Sciatic nerve (tissue), 2 donors: ENCODE measurements at regions not wholly inside any gene's neighbourhood (a gene's known extent, or its start where the extent isn't known, plus 50 kb on each side); places are given as distances from the start of the nearest gene placed in this dataset.
A peak's percentile ranks its signal among the peaks of the same experiment; 100 is the strongest.

Source experiments
- ATAC-seq: fragments of 200-7000 bp; cut with Tn5 transposase; one replicate; pipeline ENCODE4 v1.9.1; 2020; ENCODE audit warnings: mild to moderate bottlenecking, moderate library complexity
- DNase-seq: peaks from one replicate; pipeline ENCODE4 v3.0.0-alpha.2; 2020; ENCODE audit warnings: low spot score
- intact Hi-C: fragments of 100-400 bp; cut with DNase I; formaldehyde crosslinking; loops from one replicate; pipeline ENCODE4 v1.14.2; 2022
- donor health status: DM: no; HTN: no; CAD: no.
- donor health status: DM: no; HTN: no; CAD: no.

DNA sequence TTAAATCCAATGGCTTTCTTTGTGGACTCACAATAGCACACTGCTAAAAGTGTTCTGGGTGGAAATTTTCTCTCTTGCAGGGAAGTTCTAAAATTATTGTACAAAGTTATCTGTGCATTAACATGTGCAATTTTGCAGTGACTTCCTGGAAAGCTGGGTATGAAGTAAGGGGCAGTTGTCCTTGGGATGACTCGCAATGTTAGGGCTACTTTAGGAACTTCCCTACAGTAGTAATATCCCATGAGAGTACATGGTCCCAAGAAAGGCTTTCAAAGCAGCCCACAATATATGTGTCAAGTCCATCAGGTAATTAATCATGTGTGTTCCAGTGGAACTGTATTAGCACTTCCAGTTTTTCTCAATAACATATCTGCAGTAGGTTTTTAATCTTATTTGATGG, 201.0 kb upstream of the UBE2E2 start:
- ATAC-seq: no peak
- intact Hi-C loops: no loop called here
- DNase-seq: no peak

DNA sequence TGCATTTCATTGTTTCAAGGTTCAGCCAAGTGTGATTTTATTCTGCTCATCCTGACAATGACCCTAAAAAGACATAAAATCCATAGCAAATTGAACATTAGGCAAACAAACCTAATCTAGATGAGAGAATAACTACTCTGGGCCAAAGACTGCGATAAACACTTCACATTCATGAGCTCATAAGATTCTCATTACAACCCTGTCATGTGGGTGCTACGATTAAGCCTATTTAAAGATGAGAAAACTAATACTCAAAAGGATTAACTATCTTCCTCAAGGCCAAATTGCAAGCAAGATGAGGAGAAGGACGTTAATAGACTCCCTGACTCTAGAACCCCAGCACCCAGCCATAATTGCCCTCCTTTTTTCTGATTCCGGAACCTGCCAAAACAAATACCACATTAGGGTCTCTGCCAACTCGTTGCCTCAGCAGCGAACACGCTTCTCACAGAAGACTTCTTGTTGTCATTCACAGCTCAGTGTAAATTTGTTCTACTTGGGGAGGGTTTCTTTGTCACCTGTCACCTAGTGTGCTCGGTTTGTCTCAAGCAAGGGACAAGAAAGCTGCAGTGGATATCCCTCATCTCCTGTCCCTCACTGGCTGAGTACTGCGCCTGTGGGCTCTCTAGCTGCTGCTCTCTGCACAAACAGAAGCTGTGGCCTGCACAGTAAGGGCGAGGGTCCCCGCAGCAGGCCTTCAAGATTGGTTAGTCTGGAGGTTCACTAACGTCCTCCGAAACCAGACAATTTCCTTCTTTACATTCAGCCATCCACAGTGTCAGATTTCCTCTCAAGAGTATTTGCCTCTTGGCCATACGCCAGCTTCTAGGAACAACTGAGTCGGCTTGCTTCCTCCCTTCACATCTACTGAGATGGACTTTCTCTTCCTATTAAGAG, 200.0 kb upstream of the UBE2E2 start:
- ATAC-seq: peak; percentile 86
- DNase-seq: peak; percentile 78
- intact Hi-C loops: no loop called here

GRCh38 chr3:23003733-23004046, 199.4 kb upstream of the UBE2E2 start:
- DNase-seq (no peak), ATAC-seq (no peak)
- intact Hi-C loops: no loop called here

- no peak for DNase-seq
- no peak for ATAC-seq
- intact Hi-C loops: no loop called here
Measured at GRCh38 chr3:23004971-23005370, 198.2 kb upstream of the UBE2E2 start.

DNA sequence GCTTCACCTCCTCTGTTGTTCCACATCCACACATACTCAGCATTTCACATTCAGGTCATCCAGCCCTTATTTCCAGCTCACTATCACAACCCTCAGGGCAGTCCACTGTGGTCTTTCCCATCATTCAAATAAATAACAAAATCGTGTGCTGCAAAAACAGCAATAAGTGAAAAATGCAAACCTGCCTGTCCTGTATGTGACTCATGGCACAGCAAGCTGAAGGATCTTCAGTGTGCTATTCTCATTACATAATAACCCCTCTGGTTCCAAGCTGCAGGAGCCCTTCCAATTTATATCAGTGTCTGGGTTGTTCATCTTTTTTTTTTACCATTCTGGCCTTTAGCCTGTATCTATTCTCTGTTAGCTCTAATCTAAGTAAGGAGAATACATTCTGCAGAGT, 185.3 kb upstream of the UBE2E2 start:
- intact Hi-C loops: no loop called here
- no peak for DNase-seq
- ATAC-seq: no peak

DNA sequence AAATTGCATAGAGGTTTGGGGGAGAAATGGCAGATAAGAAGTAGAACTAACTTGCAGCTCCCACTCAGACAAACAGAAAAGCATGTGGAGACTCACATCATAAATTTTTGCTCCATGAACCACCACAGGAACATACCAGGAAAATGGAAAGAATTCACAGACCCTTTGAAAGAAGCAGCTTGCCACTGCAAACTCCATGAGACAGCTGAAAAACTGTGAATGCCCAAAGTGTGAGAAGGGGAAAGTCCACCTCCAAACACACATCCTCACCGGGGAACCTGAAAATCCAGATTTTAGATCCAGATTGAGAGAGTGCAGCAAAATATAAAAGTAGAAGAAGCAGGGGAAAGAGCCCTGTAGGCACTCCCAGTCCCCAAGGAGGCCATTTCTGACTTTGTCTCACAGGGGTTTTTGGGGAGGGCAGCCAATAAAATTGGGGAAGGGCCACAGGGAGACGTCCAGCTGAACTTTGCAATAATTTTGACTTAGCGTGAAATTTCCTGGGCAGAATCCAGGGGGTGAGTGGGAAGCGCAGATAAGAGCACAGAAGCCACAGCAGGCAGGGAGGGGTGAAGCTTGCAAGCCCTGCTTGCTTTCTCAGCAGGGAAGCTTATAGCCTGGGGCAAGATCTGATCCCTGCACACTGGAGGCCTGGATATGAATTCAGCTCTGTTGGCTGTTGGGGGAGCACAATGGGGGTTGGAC, 183.4 kb upstream of the UBE2E2 start:
- intact Hi-C loops: no loop called here
- DNase-seq (no peak), ATAC-seq (peak; percentile 26)

- DNase-seq: no peak
- no peak for ATAC-seq
- intact Hi-C loops: no loop called here
Measured at GRCh38 chr3:23028294-23028693, 174.8 kb upstream of the UBE2E2 start.

DNA sequence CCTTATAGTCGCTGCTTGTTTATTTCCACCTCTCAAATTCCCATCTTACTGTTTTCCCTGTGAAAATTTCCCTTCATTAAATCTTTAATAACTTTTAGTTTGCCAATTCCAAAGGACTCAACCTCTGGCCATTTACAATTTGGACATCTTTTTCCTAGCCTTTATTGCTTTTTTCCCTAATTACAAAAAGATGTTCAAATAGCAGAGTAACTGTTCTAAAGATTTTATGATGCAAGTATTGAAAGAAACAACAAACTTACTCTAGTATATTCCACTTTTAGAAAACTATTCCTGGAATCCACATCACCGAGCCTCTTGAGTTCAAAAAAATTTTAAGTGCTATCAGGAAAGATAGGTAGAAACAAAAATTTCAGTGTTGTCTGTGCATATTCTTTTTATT, 174.1 kb upstream of the UBE2E2 start:
- ATAC-seq (peak; percentile 24), DNase-seq (no peak)
- intact Hi-C loops: no loop called here

DNA sequence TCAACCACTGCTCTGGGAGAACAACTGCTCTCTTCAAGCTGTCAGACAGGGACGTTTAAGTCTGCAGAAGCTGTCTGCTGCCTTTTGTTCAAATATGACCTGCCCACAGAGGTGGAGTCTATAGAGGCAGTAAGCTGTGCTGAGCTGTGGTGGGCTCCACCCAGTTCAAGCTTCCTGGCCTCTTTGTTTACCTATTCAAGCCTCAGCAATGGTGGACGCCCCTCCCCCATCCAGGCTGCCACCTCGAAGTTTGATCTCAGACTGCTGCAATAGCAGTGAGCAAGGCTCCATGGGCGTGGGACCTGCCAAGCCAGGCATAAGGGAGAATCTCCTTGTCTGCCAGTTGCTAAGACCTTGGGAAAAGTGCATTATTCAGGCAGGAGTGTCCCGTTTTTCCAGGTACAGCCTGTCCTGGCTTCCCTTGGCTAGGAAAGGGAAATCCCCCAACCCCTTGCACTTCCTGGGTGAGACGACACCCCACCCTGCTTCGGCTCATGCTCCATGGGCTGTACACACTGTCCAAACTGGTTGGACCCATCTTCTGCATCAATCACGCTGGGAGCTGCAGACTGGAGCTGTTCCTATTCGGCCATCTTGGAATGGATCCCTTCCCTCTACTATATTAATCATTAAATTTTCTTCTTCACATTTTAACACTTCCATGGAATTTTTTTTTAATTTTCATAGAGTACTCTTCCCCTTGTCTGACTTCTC, 167.0 kb upstream of the UBE2E2 start:
- ATAC-seq (peak; percentile 28), DNase-seq (no peak)
- intact Hi-C loops: no loop called here

GRCh38 chr3:23036728-23037127, 166.4 kb upstream of the UBE2E2 start:
- intact Hi-C loops: no loop called here
- no peak for DNase-seq
- ATAC-seq: peak; percentile 86

- DNase-seq (no peak), ATAC-seq (no peak)
- intact Hi-C loops: no loop called here
Measured at GRCh38 chr3:23038471-23038870, 164.7 kb upstream of the UBE2E2 start.

DNA sequence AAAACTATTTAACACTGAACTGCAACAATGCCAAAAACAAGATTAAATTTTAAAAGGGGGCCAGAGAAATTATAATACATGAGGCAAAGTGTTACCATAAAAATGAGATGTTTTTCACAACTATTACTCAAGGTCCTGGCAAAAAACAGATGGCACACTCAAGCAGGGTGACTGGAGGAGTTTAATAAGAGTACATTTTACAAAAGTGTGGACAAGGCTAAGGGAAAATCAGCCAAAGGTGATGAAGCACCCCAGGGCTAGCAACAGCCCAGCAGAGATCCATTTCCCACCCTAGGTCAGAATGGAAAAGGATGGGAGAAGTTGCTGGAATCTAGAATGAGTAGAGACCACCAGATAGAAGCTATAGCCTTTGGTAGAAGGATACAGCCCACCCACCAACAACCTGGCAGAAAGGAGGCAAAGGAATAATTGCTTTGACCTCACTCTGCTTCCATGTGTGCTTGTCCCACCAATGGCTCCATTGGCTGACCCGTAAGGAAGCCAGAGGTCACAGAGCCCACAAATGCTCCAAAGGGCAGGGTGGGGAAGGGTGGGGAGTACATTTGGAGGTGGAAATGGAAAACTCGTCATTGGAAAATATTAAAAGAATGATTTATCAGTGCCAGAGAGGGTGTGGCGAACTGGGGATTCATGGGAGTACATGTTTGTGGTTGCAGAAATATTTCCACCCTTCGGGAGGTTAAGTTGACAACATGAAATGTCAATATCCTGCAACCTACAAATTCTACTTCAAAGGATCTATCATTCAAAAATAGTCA, 161.0 kb upstream of the UBE2E2 start:
- ATAC-seq (peak; percentile 97), DNase-seq (peak; percentile 75)
- intact Hi-C loops: no loop called here

DNA sequence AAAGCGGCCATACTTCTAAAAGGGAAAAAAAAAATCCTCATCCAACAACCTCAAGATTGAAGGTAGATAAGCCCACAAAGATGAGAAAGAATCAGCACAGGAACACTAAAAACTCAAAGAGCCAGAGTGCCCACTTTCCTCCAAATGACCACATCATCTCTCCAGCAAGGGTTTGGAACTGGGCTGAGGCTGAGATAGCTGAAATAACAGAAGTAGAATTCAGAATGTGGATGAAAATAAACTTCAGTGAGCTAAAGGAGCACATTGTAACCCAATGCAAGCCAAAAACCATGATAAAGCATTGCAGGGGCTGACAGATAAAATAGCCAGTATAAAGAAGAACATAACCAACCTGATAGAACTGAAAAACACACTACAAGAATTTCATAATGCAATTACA, 158.7 kb upstream of the UBE2E2 start:
- intact Hi-C loops: no loop called here
- ATAC-seq (no peak), DNase-seq (no peak)

DNA sequence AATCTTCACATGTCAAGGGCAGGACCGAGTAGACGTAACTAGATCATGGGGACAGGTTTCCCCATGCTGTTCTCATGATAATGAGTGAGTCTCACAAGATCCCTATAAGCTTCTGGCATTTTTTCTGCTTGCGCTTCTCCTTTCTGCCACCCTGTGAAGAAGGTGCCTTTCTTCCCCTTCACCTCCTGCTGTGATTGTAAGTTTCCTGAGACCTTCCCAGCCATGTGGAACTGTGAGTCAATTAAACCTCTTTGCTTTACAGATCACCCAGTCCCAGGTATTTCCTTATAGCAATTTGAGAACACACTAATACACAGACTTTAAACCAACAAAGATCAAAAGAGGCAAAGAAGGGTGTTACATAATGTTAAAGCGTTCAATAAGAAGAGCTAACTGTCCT, 156.6 kb upstream of the UBE2E2 start:
- DNase-seq (no peak), ATAC-seq (no peak)
- intact Hi-C loops: no loop called here

DNA sequence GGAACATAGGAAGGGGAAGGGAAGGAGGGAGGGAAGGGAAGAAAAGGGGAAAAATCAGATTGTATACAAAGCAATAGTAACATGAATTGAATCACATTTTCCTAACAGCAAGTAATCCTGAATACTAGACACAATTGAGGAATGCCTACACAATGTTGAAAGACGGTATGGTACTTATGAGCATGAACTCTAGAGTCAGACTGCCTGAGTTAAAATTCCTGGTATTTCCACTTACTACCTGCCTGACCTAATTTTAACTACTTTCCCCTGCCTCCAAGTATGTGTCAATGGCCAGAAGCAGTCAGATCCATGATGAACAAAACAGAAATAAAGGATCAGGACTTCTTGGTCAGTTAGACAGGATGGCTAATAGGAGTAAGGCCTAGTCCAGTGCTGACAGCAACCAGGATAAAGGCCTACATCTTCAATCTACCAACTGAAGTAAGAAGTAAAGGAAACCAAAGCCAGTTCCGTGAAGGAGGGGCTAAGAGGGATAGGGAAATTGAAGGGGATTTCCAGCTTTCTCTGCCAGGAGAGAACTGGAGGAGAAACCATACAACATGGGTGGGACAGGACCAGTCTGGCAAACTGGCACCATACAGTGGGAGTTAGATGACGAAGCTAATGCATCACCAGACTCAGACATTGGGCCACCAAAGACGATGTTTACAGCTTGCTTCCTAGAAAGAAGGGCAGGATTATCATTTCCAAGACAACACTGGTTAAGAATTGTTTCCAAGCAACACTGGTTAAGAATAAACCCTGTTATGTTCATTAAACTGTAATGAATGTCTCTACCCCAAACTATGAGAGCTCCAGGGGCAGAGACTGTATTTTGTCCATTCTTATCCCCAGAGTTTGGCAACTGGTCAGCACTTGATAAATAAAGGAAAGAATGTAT, 151.6 kb upstream of the UBE2E2 start:
- ATAC-seq: no peak
- intact Hi-C loops: no loop called here
- DNase-seq: no peak

- ATAC-seq: no peak
- intact Hi-C loops: no loop called here
- no peak for DNase-seq
Measured at GRCh38 chr3:23052208-23052607, 150.9 kb upstream of the UBE2E2 start.

- DNase-seq (no peak), ATAC-seq (no peak)
- intact Hi-C loops: no loop called here
Measured at GRCh38 chr3:23052620-23053019, 150.5 kb upstream of the UBE2E2 start.

GRCh38 chr3:23055733-23056376, 147.3 kb upstream of the UBE2E2 start:
- intact Hi-C loops: no loop called here
- DNase-seq (no peak), ATAC-seq (no peak)
